K562 (cell line): ENCODE measurements at regions not wholly inside any gene's neighbourhood (a gene's known extent, or its start where the extent isn't known, plus 50 kb on each side); places are given as distances from the start of the nearest gene placed in this dataset.

ENCODE experiments used
- CAMTA2 ChIP-seq: fragments of 250-450 bp; sonication (Bioruptor Pico); conservative IDR thresholded peaks from 2 replicates; pipeline ENCODE4 v1.5.1; 2022
- POLR2A ChIP-seq: fragments of 450-650 bp; conservative IDR thresholded peaks from 2 replicates; pipeline ENCODE4 v1.6.1; 2016
- POLR2AphosphoS5 ChIP-seq: IDR thresholded peaks from 2 replicates; pipeline ENCODE4 v1.6.1; 2011; ENCODE audit warnings: mild to moderate bottlenecking, low read depth, low read length, moderate library complexity; ENCODE audit not compliant: control insufficient read depth, insufficient read depth
- SIRT6 ChIP-seq: IDR thresholded peaks from one replicate; pipeline ENCODE4 v1.6.1; 2012; ENCODE audit warnings: low read depth, mild to moderate bottlenecking, control low read depth, inconsistent platforms, low read length, moderate library complexity
- ZNF140 ChIP-seq: fragments of 250-450 bp; sonication (Bioruptor Pico); IDR thresholded peaks from 2 replicates; pipeline ENCODE4 v1.8.0; 2021; ENCODE audit warnings: moderate library complexity, mild to moderate bottlenecking, inconsistent platforms
- ZNF589 ChIP-seq: fragments of 200-800 bp; sonication (Bioruptor generic); IDR thresholded peaks from 2 replicates; pipeline ENCODE4 v1.6.1; 2016; ENCODE audit warnings: low read depth, missing genetic modification characterization, missing compliant biosample characterization
- TF ChIP-seq, protein P1 (sequence below), 3 experiments: IDR thresholded peaks in 2 of 3; conservative IDR thresholded peaks in 1 of 3; 2 replicates each; pipeline ENCODE4 v1.5.1; 2011 to 2012; ENCODE audit warnings: low read length in 3 of 3, mild to moderate bottlenecking in 3 of 3, control low read depth in 2 of 3, improper control_type of control experiment in 1 of 3, inconsistent platforms in 1 of 3, low read depth in 1 of 3, mixed read lengths in 1 of 3, moderate library complexity in 1 of 3; ENCODE audit not compliant: insufficient read depth in 2 of 3

DNA sequence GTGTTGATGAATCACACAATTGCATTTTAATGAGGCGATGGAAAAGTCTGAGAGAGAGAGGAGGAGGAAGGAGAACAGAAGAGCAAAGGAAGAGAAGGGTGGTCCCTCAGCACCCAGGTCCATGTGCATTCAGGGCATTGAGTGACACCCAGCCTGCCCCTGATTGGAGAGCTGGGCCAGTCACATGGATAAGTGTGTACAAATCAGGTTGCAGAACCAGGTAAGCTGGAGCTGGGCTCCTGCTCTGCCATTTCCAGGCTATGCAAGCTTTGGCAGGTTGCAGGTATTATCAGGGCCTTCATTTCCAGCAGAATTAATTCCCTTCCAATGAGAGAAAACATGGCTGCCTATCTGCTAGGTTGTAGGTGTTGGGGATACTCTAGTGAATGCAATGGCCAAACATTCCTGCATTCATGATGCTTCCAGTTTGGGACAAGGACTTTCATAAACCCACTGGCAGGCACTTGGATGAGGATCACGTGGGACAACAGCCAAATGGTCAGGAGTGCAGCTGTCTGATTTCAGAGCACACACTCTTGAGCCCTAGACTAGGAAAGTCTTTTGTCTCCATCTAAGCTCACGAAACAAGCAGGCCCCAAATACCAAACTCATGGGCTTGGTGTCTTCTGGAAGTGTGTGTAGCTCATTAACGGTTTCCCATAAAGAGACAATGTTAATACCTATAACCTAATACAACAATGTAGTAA lies 577.9 kb upstream of the CDH5 start:
- no peak for TF ChIP-seq ZNF589
- no peak for TF ChIP-seq CAMTA2
- TF ChIP-seq POLR2AphosphoS5 = no peak
- TF ChIP-seq ZNF140 (CRISPR knock-in tag) = no peak
- TF ChIP-seq POLR2A = no peak
- TF ChIP-seq, protein P1, sequence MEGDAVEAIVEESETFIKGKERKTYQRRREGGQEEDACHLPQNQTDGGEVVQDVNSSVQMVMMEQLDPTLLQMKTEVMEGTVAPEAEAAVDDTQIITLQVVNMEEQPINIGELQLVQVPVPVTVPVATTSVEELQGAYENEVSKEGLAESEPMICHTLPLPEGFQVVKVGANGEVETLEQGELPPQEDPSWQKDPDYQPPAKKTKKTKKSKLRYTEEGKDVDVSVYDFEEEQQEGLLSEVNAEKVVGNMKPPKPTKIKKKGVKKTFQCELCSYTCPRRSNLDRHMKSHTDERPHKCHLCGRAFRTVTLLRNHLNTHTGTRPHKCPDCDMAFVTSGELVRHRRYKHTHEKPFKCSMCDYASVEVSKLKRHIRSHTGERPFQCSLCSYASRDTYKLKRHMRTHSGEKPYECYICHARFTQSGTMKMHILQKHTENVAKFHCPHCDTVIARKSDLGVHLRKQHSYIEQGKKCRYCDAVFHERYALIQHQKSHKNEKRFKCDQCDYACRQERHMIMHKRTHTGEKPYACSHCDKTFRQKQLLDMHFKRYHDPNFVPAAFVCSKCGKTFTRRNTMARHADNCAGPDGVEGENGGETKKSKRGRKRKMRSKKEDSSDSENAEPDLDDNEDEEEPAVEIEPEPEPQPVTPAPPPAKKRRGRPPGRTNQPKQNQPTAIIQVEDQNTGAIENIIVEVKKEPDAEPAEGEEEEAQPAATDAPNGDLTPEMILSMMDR (IDR thresholded peaks at IDR 0.05 in 2 of 3, conservative IDR thresholded peaks at IDR 0.05 in 1 of 3; ENCODE audit: insufficient read depth in 2 of 3, low read depth in 1 of 3, low read length in 3 of 3) = no peak
- no peak for TF ChIP-seq SIRT6
